ENCODE measurements at regions not wholly inside any gene's neighbourhood (a gene's known extent, or its start where the extent isn't known, plus 50 kb on each side); places are given as distances from the start of the nearest gene placed in this dataset.

DNA sequence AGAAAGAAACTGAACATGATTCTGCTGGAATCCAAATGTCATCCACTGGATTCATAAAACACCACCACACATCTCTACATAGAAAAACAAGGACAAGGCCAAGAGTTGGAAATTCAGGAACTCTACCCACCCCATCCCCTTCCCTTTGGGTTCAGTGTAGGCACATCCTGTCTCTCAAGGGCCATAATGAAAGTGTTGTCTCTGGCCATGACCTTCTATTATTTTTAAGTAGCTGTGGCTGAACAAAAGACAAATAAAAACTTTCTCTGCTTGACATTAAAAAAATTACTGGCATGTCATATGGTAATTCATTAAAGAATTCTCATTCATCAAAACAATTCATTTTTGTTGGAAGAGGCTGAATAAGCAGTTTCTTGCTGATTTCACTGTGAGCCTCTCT lies 54.9 kb upstream of the ZBTB18 start:
- DNase-seq (ENCODE audit: low read depth), result no peak
- H3K4me3 ChIP-seq (ENCODE audit: control insufficient read depth, low read depth, low read length), result no peak overlapping the region
- TF ChIP-seq, protein P1, sequence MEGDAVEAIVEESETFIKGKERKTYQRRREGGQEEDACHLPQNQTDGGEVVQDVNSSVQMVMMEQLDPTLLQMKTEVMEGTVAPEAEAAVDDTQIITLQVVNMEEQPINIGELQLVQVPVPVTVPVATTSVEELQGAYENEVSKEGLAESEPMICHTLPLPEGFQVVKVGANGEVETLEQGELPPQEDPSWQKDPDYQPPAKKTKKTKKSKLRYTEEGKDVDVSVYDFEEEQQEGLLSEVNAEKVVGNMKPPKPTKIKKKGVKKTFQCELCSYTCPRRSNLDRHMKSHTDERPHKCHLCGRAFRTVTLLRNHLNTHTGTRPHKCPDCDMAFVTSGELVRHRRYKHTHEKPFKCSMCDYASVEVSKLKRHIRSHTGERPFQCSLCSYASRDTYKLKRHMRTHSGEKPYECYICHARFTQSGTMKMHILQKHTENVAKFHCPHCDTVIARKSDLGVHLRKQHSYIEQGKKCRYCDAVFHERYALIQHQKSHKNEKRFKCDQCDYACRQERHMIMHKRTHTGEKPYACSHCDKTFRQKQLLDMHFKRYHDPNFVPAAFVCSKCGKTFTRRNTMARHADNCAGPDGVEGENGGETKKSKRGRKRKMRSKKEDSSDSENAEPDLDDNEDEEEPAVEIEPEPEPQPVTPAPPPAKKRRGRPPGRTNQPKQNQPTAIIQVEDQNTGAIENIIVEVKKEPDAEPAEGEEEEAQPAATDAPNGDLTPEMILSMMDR (IDR thresholded peaks at IDR 0.05; ENCODE audit: control insufficient read depth, insufficient read depth, low read depth, low read length, missing control alignments), result no peak

DNA sequence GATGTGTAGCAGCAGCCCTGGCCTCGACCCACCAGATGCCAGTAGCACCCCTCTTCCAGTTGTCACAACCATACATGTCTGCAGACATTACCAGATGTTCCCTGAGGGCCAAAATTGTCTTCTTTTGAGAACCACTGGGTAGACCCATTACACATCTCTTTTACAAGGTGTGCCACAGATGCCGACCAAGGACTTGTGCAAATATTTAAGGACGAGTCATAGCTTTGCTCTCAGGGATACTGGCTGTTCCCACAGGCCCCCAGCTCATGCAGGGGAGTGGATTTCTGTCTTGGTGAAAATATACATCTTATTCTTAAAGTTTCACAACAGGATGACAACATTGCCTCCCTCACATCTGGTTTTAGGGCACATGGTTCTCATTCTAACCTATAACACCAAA lies 59.4 kb upstream of the ZBTB18 start:
- TF ChIP-seq, protein P1 (IDR thresholded peaks at IDR 0.05; ENCODE audit: control insufficient read depth, insufficient read depth, low read depth, low read length, missing control alignments), result no peak
- H3K4me3 ChIP-seq (ENCODE audit: control insufficient read depth, low read depth, low read length), result no peak overlapping the region
- DNase-seq (ENCODE audit: low read depth), result no peak

DNA sequence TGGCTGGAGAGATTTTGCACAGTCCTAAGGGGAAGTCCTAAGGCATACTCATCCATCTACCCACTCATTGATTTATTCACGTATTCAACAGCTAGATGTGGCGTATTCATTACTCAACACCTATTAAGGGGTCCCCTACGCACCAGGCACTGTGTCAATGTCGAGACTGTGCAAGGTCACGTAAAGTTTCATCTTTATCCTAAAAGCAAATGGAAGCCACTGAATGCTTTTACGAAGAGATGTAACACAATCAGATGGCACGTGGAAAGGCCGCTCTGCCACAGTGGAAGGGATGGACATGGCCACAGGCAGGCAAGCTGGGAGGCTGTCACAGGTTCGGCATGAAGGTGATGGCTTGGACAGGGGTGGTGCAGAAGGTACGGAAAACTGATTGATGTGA lies 66.3 kb upstream of the ZBTB18 start:
- TF ChIP-seq, protein P1 (IDR thresholded peaks at IDR 0.05; ENCODE audit: control insufficient read depth, insufficient read depth, low read depth, low read length, missing control alignments), result no peak
- no peak for DNase-seq (ENCODE audit: low read depth)

DNA sequence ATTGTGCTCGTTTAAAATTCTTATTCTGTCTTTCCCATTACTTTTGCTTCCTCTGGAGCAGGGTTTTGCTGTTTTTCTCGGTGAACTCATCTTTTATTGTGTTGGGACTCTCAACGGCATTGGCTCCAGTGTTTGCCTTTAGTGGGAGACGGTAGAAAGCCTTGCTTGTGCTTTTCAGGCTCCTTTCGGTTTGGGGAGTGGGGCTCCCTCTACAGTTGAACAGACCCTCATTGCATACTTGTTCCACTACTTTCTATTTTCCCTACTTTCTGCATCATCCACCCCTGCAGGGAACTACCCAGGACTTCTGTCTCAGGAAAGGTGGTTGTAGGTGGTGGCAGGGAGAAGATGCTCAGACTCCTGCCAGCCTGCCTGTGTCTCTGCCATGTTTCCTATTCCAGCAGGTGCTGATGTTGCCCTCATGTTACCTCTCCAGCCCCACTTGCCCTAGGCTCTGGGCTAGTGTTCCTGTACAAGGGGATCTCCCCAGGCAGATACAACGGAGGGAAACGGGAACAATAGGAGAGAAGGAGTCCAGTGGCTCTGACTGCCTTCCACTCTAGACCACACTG lies 68.5 kb upstream of the ZBTB18 start:
- TF ChIP-seq, protein P1 (IDR thresholded peaks at IDR 0.05; ENCODE audit: control insufficient read depth, insufficient read depth, low read depth, low read length, missing control alignments), result no peak
- DNase-seq (ENCODE audit: low read depth), result no peak

More for the DNA sequence above, 66.3 kb upstream of the ZBTB18 start:
- H3K4me3 ChIP-seq (ENCODE audit: control insufficient read depth, low read depth, low read length), result no peak overlapping the region

DNA sequence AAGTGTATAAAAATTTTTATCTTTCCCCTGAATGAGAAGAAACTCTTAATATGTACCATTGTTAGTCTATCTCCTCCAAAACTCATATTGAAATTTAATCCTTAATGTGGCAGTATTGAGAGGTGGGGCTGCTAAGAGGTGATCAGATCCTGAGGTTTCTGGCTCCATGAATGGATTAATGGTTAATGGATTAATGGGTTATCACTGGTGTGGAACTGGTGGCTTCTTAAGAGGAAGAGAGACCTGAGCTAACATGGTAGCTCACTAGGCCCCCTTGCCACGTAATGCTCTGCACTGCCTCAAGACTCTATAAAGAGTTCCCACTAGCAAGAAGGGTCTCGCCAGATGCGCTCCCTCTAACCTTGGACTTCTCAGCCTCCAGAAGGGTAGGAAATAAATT lies 70.6 kb upstream of the ZBTB18 start:
- H3K4me3 ChIP-seq (ENCODE audit: control insufficient read depth, low read depth, low read length), result no peak overlapping the region
- TF ChIP-seq, protein P1 (IDR thresholded peaks at IDR 0.05; ENCODE audit: control insufficient read depth, insufficient read depth, low read depth, low read length, missing control alignments), result no peak
- DNase-seq (ENCODE audit: low read depth), result no peak

More for the DNA sequence above, 68.5 kb upstream of the ZBTB18 start:
- H3K4me3 ChIP-seq (ENCODE audit: control insufficient read depth, low read depth, low read length), result no peak overlapping the region

DNA sequence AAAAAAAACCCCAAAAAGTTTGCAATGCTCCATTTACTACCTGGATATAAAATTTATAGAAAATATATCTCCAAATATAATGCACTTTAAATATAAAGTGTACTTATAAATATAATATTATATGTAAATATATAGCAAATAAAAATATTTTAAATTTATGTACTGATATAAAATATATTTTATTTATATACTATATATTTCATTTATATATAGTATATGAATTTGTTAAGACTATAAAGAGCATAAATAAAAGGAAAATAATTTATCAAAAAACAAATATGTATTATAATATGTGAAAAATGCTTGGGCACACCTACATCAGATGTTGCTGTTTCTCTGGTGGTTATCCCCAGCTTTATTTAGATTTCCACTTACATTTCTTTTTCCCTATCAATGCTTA lies 71.0 kb upstream of the ZBTB18 start:
- TF ChIP-seq, protein P1 (IDR thresholded peaks at IDR 0.05; ENCODE audit: control insufficient read depth, insufficient read depth, low read depth, low read length, missing control alignments), result no peak

DNA sequence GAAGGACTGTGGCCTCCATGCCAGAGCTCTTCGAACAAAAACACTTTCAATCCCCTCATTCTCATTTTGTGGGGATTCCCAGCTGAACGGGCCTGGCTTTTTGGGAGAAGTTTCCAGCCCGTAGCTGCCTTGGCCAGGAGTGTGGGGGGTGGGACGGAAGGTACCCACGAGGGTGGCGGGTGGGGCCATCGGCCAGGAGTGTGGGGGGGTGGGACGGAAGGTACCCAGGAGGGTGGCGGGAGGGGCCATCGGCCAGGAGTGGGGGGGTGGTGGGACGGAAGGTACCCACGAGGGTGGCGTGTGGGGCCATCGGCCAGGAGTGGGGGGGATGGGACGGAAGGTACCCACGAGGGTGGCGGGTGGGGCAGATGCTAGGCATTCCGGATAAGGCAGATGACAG lies 71.7 kb upstream of the ZBTB18 start:
- TF ChIP-seq, protein P1 (IDR thresholded peaks at IDR 0.05; ENCODE audit: control insufficient read depth, insufficient read depth, low read depth, low read length, missing control alignments), result no peak
- no peak for DNase-seq (ENCODE audit: low read depth)
- no peak overlapping the region for H3K4me3 ChIP-seq (ENCODE audit: control insufficient read depth, low read depth, low read length)

More for the DNA sequence above, 71.0 kb upstream of the ZBTB18 start:
- no peak overlapping the region for H3K4me3 ChIP-seq (ENCODE audit: control insufficient read depth, low read depth, low read length)
- no peak for DNase-seq (ENCODE audit: low read depth)
